ENCODE measurements at regions not wholly inside any gene's neighbourhood (a gene's known extent, or its start where the extent isn't known, plus 50 kb on each side); places are given as distances from the start of the nearest gene placed in this dataset.

GRCh38 chr6:150537491-150537890, 62.2 kb upstream of the PLEKHG1 start:
- TF ChIP-seq CREB1 (IDR thresholded peaks at IDR 0.05; ENCODE audit: low read depth): no peak

- TF ChIP-seq CEBPB (IDR thresholded peaks at IDR 0.05) (no peak), TCF12 (IDR thresholded peaks at IDR 0.05; ENCODE audit: low read depth) (no peak), NFIC (IDR thresholded peaks at IDR 0.05) (no peak), EP300 (IDR thresholded peaks at IDR 0.05; ENCODE audit: borderline replicate concordance) (no peak), CREB1 (IDR thresholded peaks at IDR 0.05; ENCODE audit: low read depth) (no peak), REST (IDR thresholded peaks at IDR 0.05; ENCODE audit: low read depth) (no peak)
These were observed 61.8 kb upstream of the PLEKHG1 start for GRCh38 chr6:150537893-150538292.

- TF ChIP-seq TEAD4 (IDR thresholded peaks at IDR 0.05) (no peak), ZBTB7A (IDR thresholded peaks at IDR 0.05; ENCODE audit: low read depth) (no peak), REST (IDR thresholded peaks at IDR 0.05; ENCODE audit: low read depth) (no peak), EGR1 (IDR thresholded peaks at IDR 0.05) (no peak), EP300 (IDR thresholded peaks at IDR 0.05; ENCODE audit: borderline replicate concordance) (no peak), CREB1 (IDR thresholded peaks at IDR 0.05; ENCODE audit: low read depth) (no peak), USF1 (IDR thresholded peaks at IDR 0.05) (no peak), MAX (IDR thresholded peaks at IDR 0.05) (no peak), CEBPB (IDR thresholded peaks at IDR 0.05) (no peak), RAD21 (IDR thresholded peaks at IDR 0.05; ENCODE audit: low read depth) (no peak), FOXM1 (IDR thresholded peaks at IDR 0.05; ENCODE audit: borderline replicate concordance, low read depth) (no peak), YY1 (IDR thresholded peaks at IDR 0.05; ENCODE audit: low read depth) (no peak), TAF1 (IDR thresholded peaks at IDR 0.05; ENCODE audit: low read depth) (no peak), NFIC (IDR thresholded peaks at IDR 0.05) (no peak)
These were observed 60.6 kb upstream of the PLEKHG1 start for GRCh38 chr6:150539111-150539510.

- TF ChIP-seq REST (IDR thresholded peaks at IDR 0.05; ENCODE audit: low read depth): no peak
- no peak for TF ChIP-seq MAX (IDR thresholded peaks at IDR 0.05)
- no peak for TF ChIP-seq TEAD4 (IDR thresholded peaks at IDR 0.05)
- TF ChIP-seq EGR1 (IDR thresholded peaks at IDR 0.05): no peak
- TF ChIP-seq TAF1 (IDR thresholded peaks at IDR 0.05; ENCODE audit: low read depth): no peak
- TF ChIP-seq FOXM1 (IDR thresholded peaks at IDR 0.05; ENCODE audit: borderline replicate concordance, low read depth): no peak
These were observed 60.1 kb upstream of the PLEKHG1 start for GRCh38 chr6:150539568-150539967.

- TF ChIP-seq REST (IDR thresholded peaks at IDR 0.05; ENCODE audit: low read depth): no peak
- TF ChIP-seq CREB1 (IDR thresholded peaks at IDR 0.05; ENCODE audit: low read depth): no peak
- no peak for TF ChIP-seq TEAD4 (IDR thresholded peaks at IDR 0.05)
These were observed 58.1 kb upstream of the PLEKHG1 start for GRCh38 chr6:150541576-150541975.
